Embryonic facial prominence (tissue), 1 donor: ENCODE measurements at regions not wholly inside any gene's neighbourhood (a gene's known extent, or its start where the extent isn't known, plus 50 kb on each side); places are given as distances from the start of the nearest gene placed in this dataset.

ENCODE experiments used
- DNase-seq: peaks from one replicate; pipeline ENCODE4 v3.0.0-alpha.2; 2016; ENCODE audit errors: extremely low spot score

GRCh38 chr21:19832551-19832950, 1165.7 kb upstream of the NCAM2 start:
- no peak for DNase-seq

DNA sequence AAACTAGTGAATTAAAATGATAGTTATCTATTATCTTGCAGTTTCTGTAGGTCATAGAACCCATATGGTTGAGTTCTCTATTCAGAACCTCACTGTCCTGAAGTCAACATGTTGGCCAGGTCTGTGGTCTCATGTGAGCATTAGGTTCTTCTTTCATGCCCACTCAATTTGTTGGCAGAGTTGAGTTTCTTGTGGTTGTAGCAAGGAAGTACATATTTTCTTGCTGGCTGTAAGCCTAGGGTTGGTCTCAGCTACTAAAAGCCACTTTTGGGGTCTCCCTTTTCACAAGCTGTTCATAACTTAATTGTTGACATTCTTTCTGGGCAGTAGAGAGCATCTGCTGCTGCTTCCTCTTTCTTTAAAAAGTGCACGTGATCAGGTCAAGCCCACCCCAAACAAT, 1165.1 kb upstream of the NCAM2 start:
- DNase-seq: no peak

DNA sequence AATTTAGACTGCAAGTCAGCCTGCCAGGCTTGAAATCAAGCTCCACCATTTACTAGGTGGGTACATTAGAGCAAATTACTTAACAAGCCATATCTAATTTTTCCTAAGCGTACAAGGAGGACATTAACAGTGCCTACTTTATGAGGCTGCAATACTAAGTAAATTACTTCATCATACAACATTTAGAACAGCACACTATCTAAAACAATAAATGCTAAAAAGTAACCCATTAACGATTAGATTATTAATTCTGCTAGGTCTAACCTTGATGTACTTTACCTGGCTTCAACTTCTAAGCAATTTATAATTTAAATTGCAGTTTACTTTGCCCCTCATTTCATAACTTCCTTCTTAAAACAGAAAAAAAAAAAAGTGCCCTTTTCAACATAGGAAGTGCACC, 1155.6 kb upstream of the NCAM2 start:
- no peak for DNase-seq

DNA sequence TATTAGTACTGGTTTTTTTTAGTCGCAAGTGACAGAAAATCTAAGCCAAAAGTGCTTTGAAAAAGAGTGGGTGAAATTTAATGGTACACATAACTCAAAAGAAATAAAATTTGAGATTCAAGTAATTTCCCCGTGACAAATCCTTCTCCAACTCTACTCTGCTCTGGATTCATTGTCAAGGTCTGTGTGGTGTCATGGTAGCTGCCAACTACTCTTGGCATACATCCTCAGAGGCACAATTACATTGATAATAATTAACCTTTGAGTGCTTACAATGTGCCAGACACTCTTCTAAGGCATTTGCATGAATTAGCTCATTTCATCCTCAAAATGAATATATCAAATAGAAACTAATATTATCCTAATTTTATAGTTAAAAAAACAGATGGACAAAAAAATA, 1153.9 kb upstream of the NCAM2 start:
- no peak for DNase-seq

- no peak for DNase-seq
Observed at GRCh38 chr21:19850157-19850556, 1148.1 kb upstream of the NCAM2 start.

GRCh38 chr21:19853061-19853460, 1145.1 kb upstream of the NCAM2 start:
- DNase-seq: no peak

DNA sequence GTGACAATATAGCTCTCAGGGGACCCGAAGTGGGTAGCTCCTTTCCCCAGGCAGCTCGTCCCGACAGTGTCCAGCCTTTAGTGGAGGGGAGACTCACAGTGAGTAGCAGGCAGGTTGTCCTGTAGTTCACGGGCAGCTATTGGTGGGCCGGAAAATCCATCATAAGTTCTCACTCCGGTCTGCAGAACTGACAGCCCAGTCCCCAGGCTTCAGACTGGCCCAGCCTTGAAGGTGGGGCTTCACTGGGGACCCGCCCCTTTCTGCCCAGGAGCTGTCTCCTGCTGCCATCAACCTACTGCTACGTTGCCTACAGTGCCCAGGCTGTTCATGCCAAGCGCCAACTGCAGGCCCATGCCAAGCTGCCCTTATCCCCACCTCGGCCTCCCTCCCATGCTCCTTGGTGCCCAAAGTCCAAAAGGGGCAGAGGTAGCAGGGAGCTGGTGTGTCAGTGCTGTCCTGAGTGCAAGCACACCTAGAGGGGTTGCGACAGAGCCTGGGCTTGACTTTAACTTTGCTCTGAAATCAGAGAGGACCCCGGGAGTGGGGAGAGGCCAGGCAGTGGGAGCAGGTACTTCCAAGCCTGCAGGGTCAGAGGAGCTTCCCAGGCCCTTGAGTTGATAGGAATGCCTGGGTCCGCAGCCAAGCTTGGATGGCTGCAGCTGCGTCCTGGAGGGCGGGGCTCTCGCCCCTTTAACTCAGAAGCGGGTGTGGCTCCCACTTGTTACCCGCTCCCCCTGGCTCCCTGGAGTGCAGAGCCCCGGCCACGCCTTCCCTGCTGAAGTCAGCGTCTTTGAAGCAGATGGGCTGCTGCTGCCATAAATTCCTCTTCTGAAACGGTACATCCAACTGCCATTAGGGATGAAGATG, 1144.3 kb upstream of the NCAM2 start:
- DNase-seq: no peak

DNA sequence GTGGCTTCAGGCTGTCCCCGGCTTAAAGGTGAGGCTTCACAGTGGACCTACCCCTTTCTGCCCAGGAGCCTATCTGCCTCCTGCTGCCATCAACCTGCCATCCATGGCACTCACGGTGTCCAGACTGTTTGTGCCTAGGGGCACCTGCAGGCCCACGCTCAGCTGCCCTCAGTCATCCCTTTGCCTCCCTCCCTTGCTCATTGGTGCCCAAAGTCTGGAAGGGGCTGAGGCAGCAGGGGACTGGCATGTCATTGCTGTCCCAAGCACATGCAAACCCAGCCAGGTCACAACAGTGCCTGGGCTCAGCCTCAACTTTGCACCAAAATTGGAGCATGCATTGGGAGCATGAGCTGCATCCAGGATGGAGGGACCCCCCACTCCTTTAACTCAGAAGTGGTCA, 1142.7 kb upstream of the NCAM2 start:
- no peak for DNase-seq

DNA sequence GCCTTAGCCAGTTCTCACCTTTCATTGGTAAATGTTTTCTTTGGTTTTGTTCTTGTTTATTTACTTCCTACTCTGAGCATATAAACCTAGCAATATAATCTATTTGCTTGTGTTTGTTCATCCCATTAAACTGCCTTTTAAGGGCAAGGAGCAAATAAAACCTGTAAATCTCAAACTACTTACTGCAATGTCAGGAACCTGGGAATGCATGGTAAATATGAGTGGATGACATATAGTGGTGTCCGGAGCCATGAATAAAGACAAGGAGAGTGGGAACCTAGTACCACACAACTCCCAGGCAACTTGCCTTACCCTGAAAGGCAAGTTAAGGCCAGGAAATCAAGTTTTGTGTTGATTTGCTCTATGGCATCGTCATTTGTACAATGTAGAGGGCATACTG, 1133.7 kb upstream of the NCAM2 start:
- no peak for DNase-seq

DNA sequence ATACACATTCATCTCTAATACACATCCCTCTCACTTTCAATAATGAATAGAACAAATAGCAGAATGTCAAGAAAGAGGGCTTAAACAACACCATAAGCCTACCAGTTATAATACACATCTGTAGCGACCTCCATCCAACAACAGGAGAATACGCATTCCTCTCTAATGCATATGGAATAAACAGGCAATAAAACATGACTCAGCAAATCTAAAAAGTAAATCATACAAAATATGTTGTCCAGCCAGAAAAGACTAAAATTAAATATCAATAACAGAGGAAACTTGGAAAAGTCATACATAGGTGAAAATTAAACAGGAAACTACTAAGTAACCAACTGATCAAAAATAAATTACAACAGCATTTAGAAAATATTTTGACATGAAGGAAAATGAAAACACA, 1127.5 kb upstream of the NCAM2 start:
- DNase-seq: no peak

DNA sequence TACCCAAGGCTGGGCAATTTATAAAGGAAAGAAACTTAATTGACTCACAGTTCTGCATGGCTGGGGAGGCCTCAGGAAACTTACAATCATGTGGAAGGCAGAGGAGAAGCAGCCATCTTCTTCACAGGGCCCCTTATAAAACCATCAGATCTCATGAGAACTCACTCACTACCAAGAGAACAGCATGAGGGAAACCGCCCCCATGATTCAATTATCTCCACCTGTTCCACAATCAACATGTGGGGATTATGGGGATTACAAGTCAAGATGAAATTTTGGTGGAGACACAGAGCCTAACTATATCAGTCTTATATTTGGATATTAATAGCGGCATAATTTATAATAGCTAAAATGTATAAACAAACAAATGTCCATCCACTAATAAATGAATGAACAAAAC, 1123.7 kb upstream of the NCAM2 start:
- DNase-seq: no peak

- no peak for DNase-seq
Observed at GRCh38 chr21:19878133-19878532, 1120.1 kb upstream of the NCAM2 start.

GRCh38 chr21:19899645-19900044, 1098.6 kb upstream of the NCAM2 start:
- no peak for DNase-seq

GRCh38 chr21:19900149-19900548, 1098.1 kb upstream of the NCAM2 start:
- DNase-seq: no peak

- DNase-seq: no peak
Observed at GRCh38 chr21:19908390-19908789, 1089.8 kb upstream of the NCAM2 start.

DNA sequence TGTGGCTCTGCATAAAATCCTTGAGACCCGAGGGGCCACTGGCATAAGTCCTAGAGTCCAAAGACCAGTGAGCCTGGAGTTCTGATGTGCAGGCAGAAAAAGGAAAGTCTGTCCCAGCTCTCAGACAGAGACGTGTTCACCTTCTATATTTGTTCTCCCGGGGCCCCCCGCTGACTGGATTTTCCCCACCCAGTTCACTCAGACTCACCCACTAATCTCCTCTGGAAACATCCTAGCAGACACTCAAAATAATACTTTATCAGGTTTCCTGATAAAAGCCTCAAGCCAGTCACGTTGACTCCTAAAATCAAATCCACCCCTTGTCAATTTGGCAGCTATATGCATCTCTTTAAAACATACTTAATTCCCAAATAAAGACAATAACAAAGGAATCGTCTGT, 1084.2 kb upstream of the NCAM2 start:
- no peak for DNase-seq

GRCh38 chr21:19921211-19921610, 1077.0 kb upstream of the NCAM2 start:
- no peak for DNase-seq

DNA sequence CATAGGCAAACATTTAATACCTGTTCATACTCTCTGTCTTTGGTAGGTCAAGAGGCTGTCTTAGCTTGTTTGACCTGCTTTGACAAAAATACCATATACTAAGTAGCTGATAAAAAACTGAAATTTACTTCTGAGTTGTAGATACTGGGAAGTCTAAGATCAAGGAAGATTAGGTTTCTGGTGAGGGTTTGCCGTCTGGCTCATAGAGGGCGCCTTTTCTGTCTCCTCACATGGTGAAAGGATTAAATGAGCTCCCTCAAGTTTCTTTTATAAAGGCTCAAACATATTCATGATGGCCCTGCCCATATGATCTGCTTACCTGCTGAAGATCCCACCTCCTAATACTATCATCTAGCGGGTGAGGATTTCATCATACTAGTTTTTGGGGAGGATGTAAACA, 1076.1 kb upstream of the NCAM2 start:
- DNase-seq: no peak

DNA sequence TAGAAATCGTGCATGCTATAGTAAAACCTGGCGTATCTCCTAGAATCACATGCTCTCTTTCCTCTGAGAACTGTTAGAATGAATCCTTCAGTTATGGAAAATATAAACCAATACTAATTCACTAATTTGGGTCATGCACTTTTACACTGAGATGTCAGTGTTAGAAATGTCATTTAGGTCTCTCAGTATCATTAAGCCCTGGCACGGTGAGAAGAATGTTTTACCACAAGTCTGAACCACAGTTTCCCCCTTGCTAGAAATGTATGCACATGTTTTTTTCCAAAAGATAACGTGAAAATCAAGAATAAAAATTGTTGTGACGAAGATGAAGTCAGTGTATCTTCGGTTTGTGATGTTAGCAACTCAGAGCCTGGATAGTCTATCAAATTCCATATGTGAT, 1062.7 kb upstream of the NCAM2 start:
- no peak for DNase-seq

GRCh38 chr21:19937619-19938018, 1060.6 kb upstream of the NCAM2 start:
- no peak for DNase-seq

DNA sequence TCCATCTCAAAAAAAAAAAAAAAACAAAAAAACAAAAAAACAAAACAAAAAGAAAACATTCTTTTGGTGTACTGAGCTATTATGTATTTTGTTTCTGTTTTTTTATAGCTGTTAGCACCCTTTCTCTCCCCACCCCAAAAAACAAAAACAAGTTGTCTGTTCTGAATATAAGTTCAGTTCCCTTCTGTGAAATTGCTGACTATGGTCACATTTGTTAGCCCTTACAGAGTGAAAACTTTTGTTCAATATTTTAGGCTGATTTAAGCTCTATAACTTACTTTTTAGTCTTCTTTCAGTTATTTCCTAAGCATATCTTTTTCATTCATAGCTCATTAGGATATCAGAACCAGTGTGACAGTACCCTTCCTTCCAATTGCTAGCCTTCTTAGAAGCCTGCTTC, 1056.6 kb upstream of the NCAM2 start:
- no peak for DNase-seq

DNA sequence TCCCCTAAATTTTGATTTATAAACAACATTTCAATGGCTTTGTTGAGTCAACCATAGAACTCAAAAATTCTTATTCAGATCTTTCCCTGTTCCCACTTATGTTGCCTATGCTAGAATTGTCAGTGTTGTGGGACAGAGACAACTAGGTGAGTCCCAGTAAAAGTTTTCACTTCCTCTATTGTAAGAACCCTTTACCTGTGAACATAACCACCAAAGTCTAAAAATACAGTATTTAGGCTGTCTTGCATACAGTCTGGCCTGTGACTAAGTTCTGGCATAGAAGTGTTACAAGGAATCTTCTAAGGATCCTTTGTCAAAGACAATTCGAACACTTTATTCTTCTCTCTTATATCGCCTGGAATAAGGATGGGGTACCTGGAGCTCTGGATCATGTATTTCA, 1047.9 kb upstream of the NCAM2 start:
- no peak for DNase-seq

DNA sequence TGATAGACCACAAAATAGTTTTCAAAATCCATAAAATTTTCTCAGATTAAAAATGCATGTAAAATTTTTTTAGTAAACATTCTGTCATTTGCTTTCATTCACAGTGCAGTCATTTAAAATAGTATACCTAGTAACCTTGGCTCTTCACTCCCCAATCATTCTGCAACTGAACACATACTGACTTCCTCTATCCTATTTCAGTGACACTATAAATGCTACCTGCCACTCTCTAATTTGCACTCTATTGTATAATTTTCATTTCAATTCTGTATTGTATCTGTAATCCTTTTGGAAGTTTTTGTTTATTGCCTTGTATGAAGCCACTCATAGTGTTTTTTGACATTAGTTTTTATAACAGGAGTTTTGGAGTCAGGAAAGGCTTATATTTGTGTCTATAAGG, 1029.1 kb upstream of the NCAM2 start:
- no peak for DNase-seq

DNA sequence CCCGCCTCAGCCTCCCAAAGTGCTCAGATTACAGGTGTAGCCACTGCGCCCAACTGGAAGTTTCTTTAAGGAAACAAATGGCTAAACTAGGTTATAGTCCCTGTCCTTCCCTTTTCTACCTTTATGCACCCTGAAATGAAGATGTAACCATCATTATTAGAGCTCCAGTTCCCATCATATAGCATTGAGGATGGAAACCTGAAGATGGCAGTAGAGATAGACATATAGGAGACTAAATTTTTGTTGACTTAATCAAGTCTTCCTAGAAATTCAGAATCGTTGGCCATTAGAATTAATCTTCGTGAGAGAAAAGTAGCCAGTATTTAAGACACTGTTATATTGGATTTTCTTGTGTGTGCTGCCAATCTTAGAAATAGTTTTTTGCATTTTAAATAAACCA, 1016.3 kb upstream of the NCAM2 start:
- DNase-seq: no peak
